Vagina (tissue), 2 donors: ENCODE measurements at regions not wholly inside any gene's neighbourhood (a gene's known extent, or its start where the extent isn't known, plus 50 kb on each side); places are given as distances from the start of the nearest gene placed in this dataset.

ENCODE experiments used
- CTCF ChIP-seq, 3 experiments: fragments of 450-650 bp in 2 of 3; fragments of 200-600 bp in 1 of 3; sonication (generic) in 1 of 3; IDR thresholded peaks; one replicate each; pipeline ENCODE4 v1.5.1; 2017 to 2019; ENCODE audit warnings: antibody characterized with exemption in 3 of 3, mild to moderate bottlenecking in 2 of 3, moderate library complexity in 2 of 3
- POLR2A ChIP-seq, 2 donors: fragments of 450-650 bp; IDR thresholded peaks; one replicate each; pipeline ENCODE4 v1.6.1; 2017; ENCODE audit warnings: antibody characterized with exemption in 2 of 2, mild to moderate bottlenecking in 2 of 2, moderate library complexity in 2 of 2

- TF ChIP-seq CTCF (IDR thresholded peaks at IDR 0.05), result no peak
- TF ChIP-seq POLR2A (IDR thresholded peaks at IDR 0.05), result no peak
These were observed 291.5 kb downstream of the SOX11 start for GRCh38 chr2:5983511-5984272.
